HFF-Myc (cell line): ENCODE measurements at regions not wholly inside any gene's neighbourhood (a gene's known extent, or its start where the extent isn't known, plus 50 kb on each side); places are given as distances from the start of the nearest gene placed in this dataset.

Experiments
- DNase-seq: peaks from one replicate; pipeline ENCODE4 v3.0.0-alpha.2; 2011; ENCODE audit warnings: low read depth; ENCODE audit errors: extremely low read depth
- H3K4me3 ChIP-seq: replicated peaks from 2 replicates; pipeline ENCODE4 v1.5.1; 2011; ENCODE audit warnings: low read depth, mild to moderate bottlenecking, control low read depth, low read length
- TF ChIP-seq, protein P1 (sequence below): IDR thresholded peaks from 2 replicates; pipeline ENCODE4 v1.5.1; 2012; ENCODE audit warnings: mild to moderate bottlenecking, low read depth, low read length, control low read depth; ENCODE audit errors: missing control alignments

DNA sequence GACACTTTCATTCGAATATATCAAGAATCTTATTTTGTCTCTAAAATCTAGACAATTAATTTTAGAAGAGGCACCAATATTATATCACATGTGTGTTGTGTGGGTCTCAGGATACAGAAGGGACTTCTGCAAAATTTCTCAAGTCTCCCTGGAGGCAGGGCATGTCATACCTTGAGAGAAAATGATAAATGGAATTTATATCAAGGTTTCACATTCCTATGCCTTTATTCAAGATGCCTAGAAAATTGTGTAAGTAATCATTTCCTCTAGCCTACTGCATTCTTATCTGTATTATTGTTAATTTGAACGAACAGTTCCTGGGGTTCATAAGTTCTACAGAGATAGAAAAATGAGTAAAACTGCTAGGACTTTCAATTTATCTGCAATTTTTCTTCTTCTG is 1247.9 kb downstream of the GRIK2 start:
- TF ChIP-seq, protein P1, sequence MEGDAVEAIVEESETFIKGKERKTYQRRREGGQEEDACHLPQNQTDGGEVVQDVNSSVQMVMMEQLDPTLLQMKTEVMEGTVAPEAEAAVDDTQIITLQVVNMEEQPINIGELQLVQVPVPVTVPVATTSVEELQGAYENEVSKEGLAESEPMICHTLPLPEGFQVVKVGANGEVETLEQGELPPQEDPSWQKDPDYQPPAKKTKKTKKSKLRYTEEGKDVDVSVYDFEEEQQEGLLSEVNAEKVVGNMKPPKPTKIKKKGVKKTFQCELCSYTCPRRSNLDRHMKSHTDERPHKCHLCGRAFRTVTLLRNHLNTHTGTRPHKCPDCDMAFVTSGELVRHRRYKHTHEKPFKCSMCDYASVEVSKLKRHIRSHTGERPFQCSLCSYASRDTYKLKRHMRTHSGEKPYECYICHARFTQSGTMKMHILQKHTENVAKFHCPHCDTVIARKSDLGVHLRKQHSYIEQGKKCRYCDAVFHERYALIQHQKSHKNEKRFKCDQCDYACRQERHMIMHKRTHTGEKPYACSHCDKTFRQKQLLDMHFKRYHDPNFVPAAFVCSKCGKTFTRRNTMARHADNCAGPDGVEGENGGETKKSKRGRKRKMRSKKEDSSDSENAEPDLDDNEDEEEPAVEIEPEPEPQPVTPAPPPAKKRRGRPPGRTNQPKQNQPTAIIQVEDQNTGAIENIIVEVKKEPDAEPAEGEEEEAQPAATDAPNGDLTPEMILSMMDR = no peak
- no peak for DNase-seq
- no peak overlapping the region for H3K4me3 ChIP-seq

DNA sequence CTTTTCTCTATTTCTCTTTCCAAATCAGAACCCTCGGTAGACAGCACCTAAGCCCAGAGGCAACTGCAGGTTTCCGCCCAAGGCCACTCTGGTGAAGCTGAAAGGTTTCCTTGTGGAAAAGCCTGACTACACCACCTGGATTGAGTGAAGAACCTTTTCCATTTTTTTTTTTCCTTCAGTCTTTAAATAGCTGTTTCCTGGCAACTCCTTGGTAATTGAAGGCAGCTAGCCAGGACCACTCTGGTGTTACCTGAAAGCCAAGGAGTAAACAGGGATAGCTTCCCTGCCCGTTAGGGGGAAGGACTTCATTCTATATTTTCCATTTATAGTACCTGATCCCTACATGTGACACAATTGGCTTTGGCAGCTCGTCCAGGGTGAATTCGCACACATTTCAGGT is 1238.4 kb downstream of the GRIK2 start:
- no peak for DNase-seq

DNA sequence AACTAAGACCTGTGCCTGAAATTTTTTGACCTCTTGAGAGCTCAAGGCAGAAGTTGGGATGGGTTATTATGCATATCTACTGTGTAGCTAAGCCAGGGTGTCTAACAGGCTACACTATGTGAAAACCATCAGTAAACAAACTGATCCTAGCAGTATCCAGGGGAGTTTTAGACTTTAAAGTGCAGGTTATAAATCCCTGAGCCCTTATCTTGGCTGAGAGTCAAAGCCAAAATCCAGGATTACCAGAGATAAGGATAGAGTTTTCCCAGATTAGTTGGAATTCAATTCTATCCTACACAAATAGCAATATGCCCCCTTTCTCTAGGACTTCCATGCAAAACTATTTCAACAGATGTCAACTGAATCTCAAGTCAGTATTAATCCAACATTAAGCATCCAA is 1229.7 kb downstream of the GRIK2 start:
- H3K4me3 ChIP-seq = no peak overlapping the region
- TF ChIP-seq, protein P1 = no peak
- no peak for DNase-seq

More for the DNA sequence above, 1238.4 kb downstream of the GRIK2 start:
- H3K4me3 ChIP-seq = no peak overlapping the region
- TF ChIP-seq, protein P1 = no peak

DNA sequence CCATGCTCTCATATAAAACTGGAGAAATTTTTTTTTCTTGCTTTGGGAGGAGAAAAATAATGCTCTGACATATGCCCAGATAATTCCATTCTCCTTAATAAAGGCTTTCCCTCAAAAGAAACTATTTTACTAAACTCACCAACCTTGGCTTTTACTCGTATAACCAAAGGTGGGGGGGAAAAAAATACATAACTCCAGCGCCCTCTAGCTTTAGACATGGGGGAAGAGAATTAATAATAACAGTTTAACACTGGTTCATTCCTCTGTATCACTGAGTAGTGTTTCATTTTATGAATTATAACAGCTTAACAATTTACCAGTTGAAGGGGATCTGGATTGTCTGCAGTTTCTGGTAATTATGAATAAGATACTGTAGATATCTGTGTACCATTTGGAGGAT is 1226.1 kb downstream of the GRIK2 start:
- no peak for DNase-seq
- TF ChIP-seq, protein P1 = peak; percentile 24
- H3K4me3 ChIP-seq = no peak overlapping the region

DNA sequence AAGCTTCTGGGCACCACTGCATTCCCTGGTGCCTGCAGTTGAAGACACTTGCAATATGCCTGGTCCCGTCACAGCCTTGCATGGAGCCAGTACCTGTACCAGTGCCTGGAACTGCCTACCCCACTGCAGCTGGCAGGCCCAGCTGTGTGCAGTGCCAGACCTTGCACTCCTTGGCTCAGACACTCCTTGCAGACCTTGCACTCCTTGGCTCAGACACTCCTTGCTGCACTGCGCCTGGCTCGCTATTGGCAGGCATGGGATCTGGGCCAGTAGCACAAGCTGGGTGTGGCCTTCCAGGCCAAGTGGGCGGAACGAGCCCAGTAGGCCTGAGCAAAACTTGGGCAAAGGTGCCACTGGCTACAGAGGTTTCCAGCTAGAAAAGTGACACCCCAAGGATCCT is 1189.1 kb downstream of the GRIK2 start:
- H3K4me3 ChIP-seq = no peak overlapping the region
- TF ChIP-seq, protein P1 = no peak
- DNase-seq = no peak

DNA sequence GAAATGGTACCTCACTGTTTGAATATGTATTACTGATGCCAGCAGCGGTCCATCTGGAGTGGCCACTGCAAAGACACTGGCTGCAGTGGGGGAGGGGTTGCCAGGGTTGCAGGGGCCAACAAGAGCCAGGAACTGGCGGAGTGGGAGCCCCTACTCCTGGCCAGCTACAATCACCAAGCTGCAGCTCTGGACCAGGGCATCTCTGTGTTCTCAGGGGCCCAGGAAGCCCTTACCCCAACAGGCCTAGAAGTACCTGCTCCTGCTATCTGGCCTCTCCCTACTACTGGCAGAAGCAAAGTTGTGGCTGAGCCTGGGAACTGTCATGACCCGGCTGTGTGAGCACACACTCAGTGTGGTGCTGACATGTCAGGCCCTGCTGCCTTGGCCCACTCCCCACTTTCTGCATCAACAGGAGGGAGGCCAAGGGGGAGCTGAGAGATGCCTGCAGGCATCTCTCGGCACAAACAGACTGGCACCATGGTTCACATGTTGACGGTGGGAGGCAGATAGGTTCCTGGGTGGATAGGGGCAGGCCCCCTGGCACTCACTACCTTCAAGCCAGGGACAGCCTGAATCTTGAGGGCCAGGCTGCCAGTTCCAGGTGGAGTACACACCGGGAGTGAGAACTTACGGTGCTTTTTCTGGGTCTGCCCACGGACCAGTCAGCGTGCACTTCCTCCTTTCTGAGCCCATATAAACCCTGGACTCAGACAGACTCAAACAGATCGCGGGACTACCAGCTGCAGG is 1188.0 kb downstream of the GRIK2 start:
- H3K4me3 ChIP-seq = no peak overlapping the region
- TF ChIP-seq, protein P1 = no peak
- no peak for DNase-seq
